ENCODE measurements at regions not wholly inside any gene's neighbourhood (a gene's known extent, or its start where the extent isn't known, plus 50 kb on each side); places are given as distances from the start of the nearest gene placed in this dataset.
"Not testable (repeated sequence)": the region's sequence is repeated elsewhere in the genome, so short reads cannot be mapped to it uniquely, and the experiment has no call there.

- DNase-seq, result no peak
Observed at GRCh38 chr10:111273235-111273634, 196.4 kb downstream of the ADRA2A start.

DNA sequence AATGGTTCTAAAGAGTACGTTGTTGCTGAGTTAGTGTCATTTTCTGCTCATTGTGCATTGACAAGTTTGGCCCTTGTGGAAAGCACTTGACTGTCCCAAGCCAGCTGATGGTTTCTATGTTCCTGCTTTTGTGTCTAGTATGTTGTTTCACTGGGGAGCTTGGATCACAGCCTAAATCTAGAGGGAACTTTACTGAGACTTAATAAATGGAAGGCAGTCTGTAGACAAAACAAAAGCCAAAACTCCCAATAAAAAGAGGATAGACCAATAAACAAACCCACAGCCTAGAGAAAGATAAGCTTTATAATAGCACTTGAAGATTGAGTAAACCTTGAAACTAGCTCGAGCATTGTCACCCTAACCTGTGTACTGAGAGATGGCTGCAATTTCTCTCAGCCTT, 196.8 kb downstream of the ADRA2A start:
- no peak for DNase-seq

DNA sequence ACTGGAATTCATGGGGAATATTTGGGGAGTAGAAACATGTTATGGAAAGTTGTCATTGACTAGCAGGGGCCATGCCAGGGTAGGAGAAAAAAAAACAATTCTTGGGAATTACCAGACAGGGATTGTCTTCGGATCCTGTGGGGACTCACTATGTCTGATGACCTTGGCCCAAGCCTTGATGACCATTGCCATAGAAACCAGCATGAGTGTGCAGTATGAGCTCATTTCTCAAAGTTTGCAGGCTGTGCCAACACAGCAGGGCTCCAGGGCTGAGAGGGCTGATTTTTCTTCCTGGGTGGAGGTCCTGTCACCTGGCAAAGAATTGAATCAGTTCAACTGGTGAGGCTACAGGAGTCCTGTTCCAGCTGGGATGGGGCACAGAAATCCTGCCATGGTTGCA, 198.3 kb downstream of the ADRA2A start:
- DNase-seq, result no peak

GRCh38 chr10:111277661-111278060, 200.8 kb downstream of the ADRA2A start:
- no peak for DNase-seq

- DNase-seq, result no peak
Observed at GRCh38 chr10:111278266-111278665, 201.4 kb downstream of the ADRA2A start.

GRCh38 chr10:111281516-111281915, 204.7 kb downstream of the ADRA2A start:
- no peak for DNase-seq

- no peak for DNase-seq
Observed at GRCh38 chr10:111289461-111289860, 212.6 kb downstream of the ADRA2A start.

DNA sequence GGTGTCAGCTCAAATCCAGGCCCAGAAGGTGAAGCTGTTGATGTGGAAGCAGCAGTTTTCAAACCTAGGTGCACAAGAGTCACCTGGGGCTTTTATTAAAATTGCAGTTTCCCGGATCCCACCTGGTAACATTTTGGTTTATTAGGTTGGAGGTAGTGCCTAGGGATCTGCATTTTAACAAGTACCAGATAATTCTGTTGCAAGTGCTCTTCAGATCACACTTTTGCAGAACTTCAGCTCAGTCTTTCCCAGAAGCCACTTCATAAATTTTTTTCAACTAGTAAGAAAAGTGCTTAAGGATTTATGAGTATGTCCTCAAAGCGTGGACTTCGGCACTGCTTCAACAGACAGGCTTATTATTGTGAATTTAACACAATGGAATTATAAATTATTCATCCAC, 213.8 kb downstream of the ADRA2A start:
- DNase-seq, result no peak

- peak; percentile 22 for DNase-seq
Observed at GRCh38 chr10:111295788-111296187, 219.0 kb downstream of the ADRA2A start.

- peak; percentile 76 for DNase-seq
Observed at GRCh38 chr10:111297351-111297848, 220.6 kb downstream of the ADRA2A start.

DNA sequence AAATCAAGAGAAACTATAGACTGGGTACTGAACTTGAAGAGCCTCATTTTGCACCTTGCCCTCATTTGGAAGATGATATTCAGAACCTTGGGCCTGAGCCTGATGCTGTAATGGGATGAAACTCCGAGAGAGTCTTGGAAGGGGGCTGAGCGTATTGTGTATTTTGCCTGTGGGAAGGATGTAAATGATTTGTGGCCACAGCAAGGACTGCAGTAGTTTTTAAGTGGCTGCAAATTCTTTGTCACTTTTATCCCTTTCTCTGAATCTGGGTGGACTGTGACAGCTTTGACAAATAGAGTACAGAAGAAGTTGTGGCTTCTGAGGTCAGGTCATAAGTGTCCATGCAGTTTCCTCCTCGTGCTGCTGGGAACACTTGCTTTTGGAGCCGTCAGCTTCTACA, 221.2 kb downstream of the ADRA2A start:
- DNase-seq, result peak; percentile 24

GRCh38 chr10:111299037-111299436, 222.2 kb downstream of the ADRA2A start:
- DNase-seq, result no peak

- no peak for DNase-seq
Observed at GRCh38 chr10:111303887-111304286, 227.1 kb downstream of the ADRA2A start.

GRCh38 chr10:111316722-111317212, 239.9 kb downstream of the ADRA2A start:
- no peak for DNase-seq

DNA sequence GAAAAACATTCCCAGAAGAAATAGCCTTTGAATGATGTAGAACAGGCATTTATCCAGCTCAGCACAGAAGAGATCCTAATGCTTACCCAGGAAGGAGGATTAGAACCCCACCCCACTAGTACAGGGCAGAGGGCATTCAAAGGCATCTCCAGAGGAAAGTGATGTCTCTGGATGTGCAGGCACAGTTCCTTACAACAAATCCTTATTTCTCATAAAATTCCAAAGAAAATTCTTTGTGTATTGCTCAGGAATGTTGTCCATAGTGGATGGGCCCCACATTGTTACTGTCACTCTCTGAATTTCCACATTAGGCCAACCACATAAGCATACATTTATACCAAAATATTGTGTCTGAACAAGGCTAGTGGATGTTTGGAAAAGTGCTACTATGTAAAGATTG, 243.0 kb downstream of the ADRA2A start:
- DNase-seq, result peak; percentile 30

- DNase-seq, result peak; percentile 13
Observed at GRCh38 chr10:111323389-111323966, 246.6 kb downstream of the ADRA2A start.

DNA sequence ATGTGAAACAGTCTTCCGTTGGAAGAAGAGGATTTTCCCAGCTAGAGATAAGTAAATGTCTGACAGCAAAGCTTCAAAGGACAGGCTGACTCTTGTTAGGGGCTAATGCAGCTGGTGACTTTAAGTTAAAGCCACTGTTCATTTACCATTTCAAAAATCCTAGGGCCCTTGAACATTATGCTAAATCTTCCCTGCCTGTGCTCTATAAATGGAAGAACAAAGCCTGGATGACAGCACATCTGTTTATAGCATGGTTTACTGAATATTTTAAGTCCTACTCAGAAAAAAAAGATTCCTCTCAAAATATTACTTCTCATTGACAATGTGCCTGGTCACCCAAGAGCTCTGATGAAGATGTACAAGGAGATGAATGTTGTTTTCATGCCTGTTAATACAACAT, 255.3 kb downstream of the ADRA2A start:
- not testable (repeated sequence) for DNase-seq

DNA sequence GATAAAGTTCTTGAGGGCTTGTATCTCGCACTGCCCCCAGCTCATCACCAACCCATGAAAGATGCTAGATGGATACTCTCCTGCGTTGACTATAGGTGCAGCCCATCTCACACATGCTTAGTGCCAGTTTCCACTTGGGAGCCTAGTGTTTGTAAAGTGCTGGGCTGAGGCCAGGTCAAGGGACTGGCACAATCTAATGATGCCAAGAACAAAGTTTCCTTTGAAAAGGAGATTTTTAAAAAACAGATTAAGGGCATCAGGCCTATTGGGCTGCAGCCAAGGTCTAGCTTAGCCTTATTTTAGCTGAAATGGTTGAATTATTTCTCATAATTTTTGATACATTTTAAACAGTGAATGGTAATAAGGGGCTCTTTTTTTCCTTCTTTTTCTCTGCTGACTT, 259.0 kb downstream of the ADRA2A start:
- no peak for DNase-seq

GRCh38 chr10:111338035-111338434, 261.2 kb downstream of the ADRA2A start:
- DNase-seq, result no peak

GRCh38 chr10:111338805-111339204, 262.0 kb downstream of the ADRA2A start:
- no peak for DNase-seq

- no peak for DNase-seq
Observed at GRCh38 chr10:111344804-111345203, 268.0 kb downstream of the ADRA2A start.

GRCh38 chr10:111347386-111348013, 270.7 kb downstream of the ADRA2A start:
- DNase-seq, result no peak

DNA sequence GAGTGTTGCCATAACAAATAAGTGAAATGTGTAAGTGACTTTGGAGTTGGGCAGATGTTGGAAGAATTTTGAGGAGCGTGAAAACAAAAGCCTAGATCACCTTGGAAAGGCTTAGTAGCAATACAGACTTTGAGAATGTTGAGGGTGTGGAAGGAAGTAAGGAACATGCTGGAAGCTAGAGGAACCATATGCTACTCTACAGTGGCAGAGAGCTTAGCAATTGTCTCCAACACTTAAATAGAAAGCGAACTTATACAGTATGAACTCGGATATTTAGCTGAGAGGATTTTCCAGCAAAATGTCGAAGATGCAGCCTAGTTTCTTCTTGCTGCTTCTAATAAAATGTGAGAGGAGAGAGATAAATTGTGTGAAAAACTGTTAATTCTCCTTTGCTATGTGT, 271.2 kb downstream of the ADRA2A start:
- no peak for DNase-seq

- DNase-seq, result no peak
Observed at GRCh38 chr10:111354859-111355258, 278.0 kb downstream of the ADRA2A start.

- no peak for DNase-seq
Observed at GRCh38 chr10:111356571-111356970, 279.7 kb downstream of the ADRA2A start.

Data from fibroblast of upper back skin (primary cell).